Type B pancreatic cell (in vitro differentiated cells): ENCODE measurements at regions not wholly inside any gene's neighbourhood (a gene's known extent, or its start where the extent isn't known, plus 50 kb on each side); places are given as distances from the start of the nearest gene placed in this dataset.
"Not testable (repeated sequence)": the region's sequence is repeated elsewhere in the genome, so short reads cannot be mapped to it uniquely, and the experiment has no call there.

Source experiments
- DNase-seq: peaks from one replicate; pipeline ENCODE4 v3.0.0; 2021; ENCODE audit warnings: mixed read lengths; ENCODE audit not compliant: unreplicated experiment; ENCODE audit errors: extremely low spot score
- H3K27ac Mint-ChIP-seq: 2 replicates; pipeline ENCODE4 v1.8.0; 2021; ENCODE audit warnings: mild to moderate bottlenecking, mixed read lengths
- H3K27me3 Mint-ChIP-seq: 2 replicates; pipeline ENCODE4 v1.8.0; 2021; ENCODE audit warnings: mixed read lengths
- H3K36me3 Mint-ChIP-seq: 2 replicates; pipeline ENCODE4 v1.8.0; 2021; ENCODE audit warnings: mixed read lengths
- H3K4me1 Mint-ChIP-seq: one replicate; pipeline ENCODE4 v1.8.0; 2021; ENCODE audit warnings: mixed read lengths; ENCODE audit not compliant: unreplicated experiment
- H3K4me3 Mint-ChIP-seq: 2 replicates; pipeline ENCODE4 v1.8.0; 2021; ENCODE audit warnings: mild to moderate bottlenecking, mixed read lengths
- H3K9me3 Mint-ChIP-seq: 2 replicates; pipeline ENCODE4 v1.8.0; 2021; ENCODE audit warnings: mixed read lengths
- CTCF ChIP-seq: fragments of 200-600 bp; sonication (generic); conservative IDR thresholded peaks from 2 replicates; pipeline ENCODE4 v1.5.0; 2021; ENCODE audit warnings: antibody characterized with exemption, mild to moderate bottlenecking

- H3K4me1 Mint-ChIP-seq: no peaks in the 10 kb centered on the region
- no peaks in the 10 kb centered on the region for H3K36me3 Mint-ChIP-seq
Observed at GRCh38 chrX:109155161-109155560, 326.7 kb downstream of the GUCY2F start.

GRCh38 chrX:109144173-109144572, 337.7 kb downstream of the GUCY2F start:
- H3K9me3 Mint-ChIP-seq, H3K4me3 Mint-ChIP-seq, H3K27ac Mint-ChIP-seq, DNase-seq, H3K4me1 Mint-ChIP-seq, H3K36me3 Mint-ChIP-seq, H3K27me3 Mint-ChIP-seq: not testable (repeated sequence)

More at GRCh38 chrX:109155161-109155560, 326.7 kb downstream of the GUCY2F start:
- no peak overlapping the region for H3K4me3 Mint-ChIP-seq
- DNase-seq: no peak
- peaks cover 5% of the 10 kb centered on the region for H3K9me3 Mint-ChIP-seq
- TF ChIP-seq CTCF: no peak
- H3K27me3 Mint-ChIP-seq: no peaks in the 10 kb centered on the region
- H3K27ac Mint-ChIP-seq: no peak overlapping the region

- Mint-ChIP-seq H3K36me3 (peaks cover 4% of the 10 kb centered on the region), H3K27me3 (no peaks in the 10 kb centered on the region), H3K9me3 (no peaks in the 10 kb centered on the region), H3K27ac (no peak overlapping the region), H3K4me1 (no peaks in the 10 kb centered on the region), H3K4me3 (no peak overlapping the region)
- no peak for DNase-seq
- TF ChIP-seq CTCF: no peak
Observed at GRCh38 chrX:109140463-109140862, 341.4 kb downstream of the GUCY2F start.

GRCh38 chrX:109134777-109135176, 347.1 kb downstream of the GUCY2F start:
- no peaks in the 10 kb centered on the region for H3K4me1 Mint-ChIP-seq
- no peak overlapping the region for H3K27ac Mint-ChIP-seq
- H3K9me3 Mint-ChIP-seq: no peaks in the 10 kb centered on the region
- no peak for DNase-seq
- H3K4me3 Mint-ChIP-seq: no peak overlapping the region
- H3K36me3 Mint-ChIP-seq: peaks cover 4% of the 10 kb centered on the region
- TF ChIP-seq CTCF: no peak
- no peaks in the 10 kb centered on the region for H3K27me3 Mint-ChIP-seq

- H3K27ac Mint-ChIP-seq: no peak overlapping the region
- DNase-seq: no peak
- no peak for TF ChIP-seq CTCF
- H3K9me3 Mint-ChIP-seq: no peaks in the 10 kb centered on the region
- no peak overlapping the region for H3K4me3 Mint-ChIP-seq
- no peaks in the 10 kb centered on the region for H3K4me1 Mint-ChIP-seq
- no peaks in the 10 kb centered on the region for H3K27me3 Mint-ChIP-seq
- no peaks in the 10 kb centered on the region for H3K36me3 Mint-ChIP-seq
Observed at GRCh38 chrX:109125304-109125703, 356.6 kb downstream of the GUCY2F start.

- DNase-seq: no peak
- H3K27ac Mint-ChIP-seq: no peak overlapping the region
- no peaks in the 10 kb centered on the region for H3K36me3 Mint-ChIP-seq
- H3K4me1 Mint-ChIP-seq: no peaks in the 10 kb centered on the region
- H3K9me3 Mint-ChIP-seq: no peaks in the 10 kb centered on the region
- no peak for TF ChIP-seq CTCF
- no peak overlapping the region for H3K4me3 Mint-ChIP-seq
- H3K27me3 Mint-ChIP-seq: no peaks in the 10 kb centered on the region
Observed at GRCh38 chrX:109089359-109089758, 353.0 kb upstream of the IRS4 start.
